Loucy (cell line): ENCODE measurements at regions not wholly inside any gene's neighbourhood (a gene's known extent, or its start where the extent isn't known, plus 50 kb on each side); places are given as distances from the start of the nearest gene placed in this dataset.

Source experiments
- H2AFZ ChIP-seq: fragments of 200-600 bp; sonication (generic); 2 replicates; pipeline ENCODE4 v1.6.0; 2016; ENCODE audit warnings: antibody characterized with exemption, mild to moderate bottlenecking, low read length, moderate library complexity
- H3F3A ChIP-seq: fragments of 200-600 bp; 2 replicates; pipeline ENCODE4 v1.6.0; 2016; ENCODE audit warnings: antibody characterized with exemption, low read depth, mild to moderate bottlenecking
- H3K27me3 ChIP-seq: fragments of 200-600 bp; sonication (generic); 2 replicates; pipeline ENCODE4 v1.6.1; 2014; ENCODE audit warnings: low read length, mild to moderate bottlenecking; ENCODE audit not compliant: insufficient read depth, poor library complexity, severe bottlenecking
- H3K36me3 ChIP-seq: fragments of 200-600 bp; sonication (generic); 2 replicates; pipeline ENCODE4 v1.6.1; 2016; ENCODE audit warnings: low read length; ENCODE audit not compliant: insufficient read depth
- H3K4me1 ChIP-seq: fragments of 200-600 bp; sonication (generic); 2 replicates; pipeline ENCODE4 v1.5.1; 2014; ENCODE audit warnings: low read length, mild to moderate bottlenecking; ENCODE audit not compliant: insufficient read depth, poor library complexity, severe bottlenecking
- H3K4me2 ChIP-seq: fragments of 200-600 bp; sonication (generic); 2 replicates; pipeline ENCODE4 v1.6.0; 2014; ENCODE audit warnings: antibody characterized with exemption, low read length, low read depth, mild to moderate bottlenecking; ENCODE audit not compliant: poor library complexity, severe bottlenecking
- H3K4me3 ChIP-seq: fragments of 200-600 bp; sonication (generic); 2 replicates; pipeline ENCODE4 v1.5.1; 2014; ENCODE audit warnings: low read length, mild to moderate bottlenecking, mixed read lengths; ENCODE audit not compliant: poor library complexity, severe bottlenecking
- H3K79me2 ChIP-seq: fragments of 200-600 bp; sonication (generic); 2 replicates; pipeline ENCODE4 v1.6.1; 2014; ENCODE audit warnings: low read length; ENCODE audit not compliant: insufficient read depth
- H3K9ac ChIP-seq: fragments of 200-600 bp; sonication (generic); 2 replicates; pipeline ENCODE4 v1.6.0; 2014; ENCODE audit warnings: mild to moderate bottlenecking, low read depth, low read length, moderate library complexity; ENCODE audit not compliant: poor library complexity, severe bottlenecking
- H3K9me2 ChIP-seq: fragments of 200-600 bp; sonication (generic); replicated peaks from 2 replicates; pipeline ENCODE4 v1.6.1; 2016; ENCODE audit warnings: low read depth, low read length, mixed read lengths
- H3K9me3 ChIP-seq: fragments of 200-600 bp; sonication (generic); 2 replicates; pipeline ENCODE4 v1.6.1; 2014; ENCODE audit warnings: mild to moderate bottlenecking, antibody characterized with exemption, low read length, low read depth; ENCODE audit not compliant: insufficient read depth
- H4K20me1 ChIP-seq: fragments of 200-600 bp; sonication (generic); 2 replicates; pipeline ENCODE4 v1.6.0; 2014; ENCODE audit warnings: antibody characterized with exemption, low read length, mild to moderate bottlenecking; ENCODE audit not compliant: insufficient read depth, poor library complexity, severe bottlenecking
- CTCF ChIP-seq: fragments of 200-600 bp; sonication (generic); conservative IDR thresholded peaks from 2 replicates; pipeline ENCODE4 v1.5.1; 2014; ENCODE audit warnings: mild to moderate bottlenecking, antibody characterized with exemption, low read length
- EZH2phosphoT487 ChIP-seq: fragments of 200-600 bp; IDR thresholded peaks from 2 replicates; pipeline ENCODE4 v1.6.1; 2018; ENCODE audit warnings: antibody characterized with exemption, mild to moderate bottlenecking, moderate library complexity, borderline replicate concordance

GRCh38 chr2:198308368-198308767 lies 504.0 kb downstream of the PLCL1 start:
- Histone ChIP-seq H3F3A (no peaks in the 10 kb centered on the region), H3K9me3 (no peaks in the 10 kb centered on the region), H3K36me3 (no peaks in the 10 kb centered on the region), H3K4me3 (no peak overlapping the region), H2AFZ (no peak overlapping the region), H4K20me1 (no peaks in the 10 kb centered on the region), H3K9me2 (no peaks in the 10 kb centered on the region), H3K9ac (no peak overlapping the region), H3K4me1 (peaks cover 5% of the 10 kb centered on the region), H3K4me2 (no peak overlapping the region), H3K27me3 (no peaks in the 10 kb centered on the region), H3K79me2 (no peaks in the 10 kb centered on the region)
- no peak for TF ChIP-seq CTCF
- no peak for TF ChIP-seq EZH2phosphoT487

GRCh38 chr2:198307093-198307492 lies 502.7 kb downstream of the PLCL1 start:
- no peaks in the 10 kb centered on the region for H3K36me3 ChIP-seq
- no peak overlapping the region for H2AFZ ChIP-seq
- H3K9me3 ChIP-seq, result no peaks in the 10 kb centered on the region
- H3K79me2 ChIP-seq, result no peaks in the 10 kb centered on the region
- TF ChIP-seq EZH2phosphoT487 (no peak), CTCF (no peak)
- no peak overlapping the region for H3K4me2 ChIP-seq
- H3K9ac ChIP-seq, result no peak overlapping the region
- no peaks in the 10 kb centered on the region for H3K9me2 ChIP-seq
- H3K4me3 ChIP-seq, result no peak overlapping the region
- H4K20me1 ChIP-seq, result no peaks in the 10 kb centered on the region
- H3K4me1 ChIP-seq, result peaks cover 5% of the 10 kb centered on the region
- no peaks in the 10 kb centered on the region for H3F3A ChIP-seq
- no peaks in the 10 kb centered on the region for H3K27me3 ChIP-seq

GRCh38 chr2:198304859-198305258 lies 500.5 kb downstream of the PLCL1 start:
- TF ChIP-seq EZH2phosphoT487 (no peak), CTCF (no peak)
- no peaks in the 10 kb centered on the region for H3K36me3 ChIP-seq
- no peaks in the 10 kb centered on the region for H3F3A ChIP-seq

More at GRCh38 chr2:198304859-198305258, 500.5 kb downstream of the PLCL1 start:
- H3K9ac ChIP-seq, result no peak overlapping the region
- no peak overlapping the region for H2AFZ ChIP-seq
- peaks cover 1% of the 10 kb centered on the region for H3K4me1 ChIP-seq
- no peaks in the 10 kb centered on the region for H3K9me3 ChIP-seq
- H3K4me2 ChIP-seq, result no peak overlapping the region
- H4K20me1 ChIP-seq, result no peaks in the 10 kb centered on the region
- no peaks in the 10 kb centered on the region for H3K79me2 ChIP-seq
- H3K9me2 ChIP-seq, result no peaks in the 10 kb centered on the region
- H3K4me3 ChIP-seq, result no peak overlapping the region
- H3K27me3 ChIP-seq, result no peaks in the 10 kb centered on the region
